Endothelial cell of umbilical vein (primary cell): ENCODE measurements at regions not wholly inside any gene's neighbourhood (a gene's known extent, or its start where the extent isn't known, plus 50 kb on each side); places are given as distances from the start of the nearest gene placed in this dataset.

Source experiments
- TF ChIP-seq, protein P1 (sequence below), 2 donors: IDR thresholded peaks; 1 replicate in 1 of 2; 2 replicates in 1 of 2; pipeline ENCODE4 v1.5.1; 2011; ENCODE audit warnings: low read length in 2 of 2, mild to moderate bottlenecking in 2 of 2, moderate library complexity in 2 of 2, control low read depth in 1 of 2, inconsistent platforms in 1 of 2, low read depth in 1 of 2; ENCODE audit not compliant: insufficient read depth in 1 of 2; ENCODE audit errors: extremely low read depth in 1 of 2
- TF ChIP-seq, protein P2 (sequence below): IDR thresholded peaks from 2 replicates; pipeline ENCODE4 v1.6.1; 2011; ENCODE audit not compliant: insufficient read depth, insufficient read length

DNA sequence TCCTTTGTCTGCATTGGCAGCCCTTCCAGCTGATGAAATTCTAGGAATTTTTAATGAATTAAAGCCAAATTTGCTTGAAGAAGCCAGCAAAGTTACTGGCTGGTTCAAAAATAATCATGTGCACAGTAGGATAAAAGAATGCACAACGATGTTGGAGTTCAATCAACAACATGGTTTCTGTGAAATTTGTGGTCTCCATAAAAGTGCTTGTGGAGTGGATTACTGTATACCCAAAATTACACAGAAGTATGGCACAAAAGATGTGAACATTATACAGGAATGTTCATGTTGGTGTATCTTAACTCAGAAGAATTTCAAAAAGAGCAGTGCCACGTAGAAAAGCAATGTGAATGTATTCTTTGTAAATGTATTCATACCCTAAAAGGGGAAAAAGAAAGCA is 105.0 kb upstream of the METAP2 start:
- TF ChIP-seq, protein P1, sequence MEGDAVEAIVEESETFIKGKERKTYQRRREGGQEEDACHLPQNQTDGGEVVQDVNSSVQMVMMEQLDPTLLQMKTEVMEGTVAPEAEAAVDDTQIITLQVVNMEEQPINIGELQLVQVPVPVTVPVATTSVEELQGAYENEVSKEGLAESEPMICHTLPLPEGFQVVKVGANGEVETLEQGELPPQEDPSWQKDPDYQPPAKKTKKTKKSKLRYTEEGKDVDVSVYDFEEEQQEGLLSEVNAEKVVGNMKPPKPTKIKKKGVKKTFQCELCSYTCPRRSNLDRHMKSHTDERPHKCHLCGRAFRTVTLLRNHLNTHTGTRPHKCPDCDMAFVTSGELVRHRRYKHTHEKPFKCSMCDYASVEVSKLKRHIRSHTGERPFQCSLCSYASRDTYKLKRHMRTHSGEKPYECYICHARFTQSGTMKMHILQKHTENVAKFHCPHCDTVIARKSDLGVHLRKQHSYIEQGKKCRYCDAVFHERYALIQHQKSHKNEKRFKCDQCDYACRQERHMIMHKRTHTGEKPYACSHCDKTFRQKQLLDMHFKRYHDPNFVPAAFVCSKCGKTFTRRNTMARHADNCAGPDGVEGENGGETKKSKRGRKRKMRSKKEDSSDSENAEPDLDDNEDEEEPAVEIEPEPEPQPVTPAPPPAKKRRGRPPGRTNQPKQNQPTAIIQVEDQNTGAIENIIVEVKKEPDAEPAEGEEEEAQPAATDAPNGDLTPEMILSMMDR (IDR thresholded peaks at IDR 0.05; ENCODE audit: extremely low read depth in 1 of 2, insufficient read depth in 1 of 2, low read depth in 1 of 2, low read length in 2 of 2): no peak
- TF ChIP-seq, protein P2, sequence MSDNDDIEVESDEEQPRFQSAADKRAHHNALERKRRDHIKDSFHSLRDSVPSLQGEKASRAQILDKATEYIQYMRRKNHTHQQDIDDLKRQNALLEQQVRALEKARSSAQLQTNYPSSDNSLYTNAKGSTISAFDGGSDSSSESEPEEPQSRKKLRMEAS: no peak
